Mucosa of descending colon (tissue), 3 donors: ENCODE measurements at regions not wholly inside any gene's neighbourhood (a gene's known extent, or its start where the extent isn't known, plus 50 kb on each side); places are given as distances from the start of the nearest gene placed in this dataset.

Experiments used
- ATAC-seq: fragments of 200-7000 bp; cut with Tn5 transposase; one replicate; pipeline ENCODE4 v1.9.1; 2020; ENCODE audit warnings: mild to moderate bottlenecking, moderate library complexity
- DNase-seq, 3 donors: peaks; one replicate each; pipeline ENCODE4 v3.0.0-alpha.2; 2020
- H3K36me3 ChIP-seq: fragments of 200-600 bp; one replicate; pipeline ENCODE4 v1.8.0; 2021; ENCODE audit warnings: low read depth, mild to moderate bottlenecking
- H3K4me1 ChIP-seq: fragments of 200-600 bp; one replicate; pipeline ENCODE4 v1.8.0; 2021; ENCODE audit warnings: low read depth, mild to moderate bottlenecking
- H3K4me3 ChIP-seq: fragments of 200-600 bp; one replicate; pipeline ENCODE4 v1.8.0; 2021; ENCODE audit warnings: mild to moderate bottlenecking
- H3K9me3 ChIP-seq: fragments of 200-600 bp; one replicate; pipeline ENCODE4 v1.8.0; 2021; ENCODE audit warnings: mild to moderate bottlenecking
- CTCF ChIP-seq: fragments of 200-600 bp; IDR thresholded peaks from one replicate; pipeline ENCODE4 v1.8.0; 2022; ENCODE audit warnings: antibody characterized with exemption, mild to moderate bottlenecking
- intact Hi-C, 2 donors: fragments of 100-400 bp; cut with DNase I in 1 of 2; cut with micrococcal nuclease in 1 of 2; formaldehyde crosslinking; loops; one replicate each; pipeline versions ENCODE4 v1.11.0 to v1.11.1; 2022; cut with DNase I, micrococcal nuclease
- donor health status: DM: no; HTN: no; CAD: no; lungs with moderate emphysema.
- donor health status: DM: no; HTN: no; CAD: no.
- donor health status: DM: no; HTN: yes; CAD: no.

DNA sequence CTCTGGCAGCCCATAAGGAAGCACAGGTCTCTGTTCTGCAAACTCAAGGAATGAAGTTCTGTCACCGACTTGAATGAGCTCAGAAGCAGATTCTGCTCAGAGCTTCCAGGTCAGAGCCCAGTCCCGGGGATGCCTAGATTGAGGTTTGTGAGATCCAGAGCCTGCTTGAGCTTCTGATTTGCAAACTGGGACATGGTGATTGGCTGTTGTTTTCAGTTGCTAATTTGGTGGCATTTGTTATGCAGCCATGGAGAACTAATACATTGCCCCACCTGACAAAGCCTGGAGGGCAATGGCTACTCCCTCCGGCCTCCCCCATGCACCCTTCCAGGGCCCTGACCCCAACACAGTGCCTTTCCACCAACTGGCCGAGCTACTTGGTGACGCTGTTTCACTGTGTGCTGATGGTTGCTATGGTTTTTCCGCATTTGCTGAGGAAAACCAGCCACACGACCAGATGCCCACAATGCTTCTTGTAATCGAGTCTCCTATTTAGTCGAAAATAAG is 379.5 kb upstream of the ATP10A start:
- Histone ChIP-seq H3K4me3 (no peak overlapping the region), H3K4me1 (no peaks in the 10 kb centered on the region), H3K36me3 (no peaks in the 10 kb centered on the region), H3K9me3 (peaks cover 49% of the 10 kb centered on the region)
- no peak for DNase-seq
- no peak for TF ChIP-seq CTCF
- intact Hi-C loops: no loop called here
- no peak for ATAC-seq

DNA sequence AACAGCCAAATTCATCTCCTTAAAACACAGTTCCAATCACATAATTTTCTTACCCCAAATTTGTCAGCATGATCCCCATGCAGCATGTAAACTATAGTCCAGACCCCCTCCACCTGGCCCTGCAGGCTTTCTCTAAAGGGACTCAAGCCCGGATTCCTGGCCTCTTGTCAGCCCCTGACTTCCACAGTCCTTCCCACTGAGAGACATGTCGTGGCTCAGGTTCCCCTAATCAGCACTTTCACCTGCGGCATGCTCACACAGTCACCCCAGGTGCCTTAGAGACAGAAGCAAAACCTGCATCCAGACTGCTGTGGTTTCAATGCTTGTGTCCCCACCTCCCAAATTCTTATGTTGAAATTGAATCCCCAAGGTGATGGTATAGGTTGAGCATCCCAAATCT is 372.7 kb upstream of the ATP10A start:
- H3K9me3 ChIP-seq: peaks cover 27% of the 10 kb centered on the region
- DNase-seq (no peak), ATAC-seq (no peak)
- H3K36me3 ChIP-seq: no peaks in the 10 kb centered on the region
- intact Hi-C loops: no loop called here
- H3K4me3 ChIP-seq: no peak overlapping the region
- H3K4me1 ChIP-seq: no peaks in the 10 kb centered on the region
- TF ChIP-seq CTCF: no peak

DNA sequence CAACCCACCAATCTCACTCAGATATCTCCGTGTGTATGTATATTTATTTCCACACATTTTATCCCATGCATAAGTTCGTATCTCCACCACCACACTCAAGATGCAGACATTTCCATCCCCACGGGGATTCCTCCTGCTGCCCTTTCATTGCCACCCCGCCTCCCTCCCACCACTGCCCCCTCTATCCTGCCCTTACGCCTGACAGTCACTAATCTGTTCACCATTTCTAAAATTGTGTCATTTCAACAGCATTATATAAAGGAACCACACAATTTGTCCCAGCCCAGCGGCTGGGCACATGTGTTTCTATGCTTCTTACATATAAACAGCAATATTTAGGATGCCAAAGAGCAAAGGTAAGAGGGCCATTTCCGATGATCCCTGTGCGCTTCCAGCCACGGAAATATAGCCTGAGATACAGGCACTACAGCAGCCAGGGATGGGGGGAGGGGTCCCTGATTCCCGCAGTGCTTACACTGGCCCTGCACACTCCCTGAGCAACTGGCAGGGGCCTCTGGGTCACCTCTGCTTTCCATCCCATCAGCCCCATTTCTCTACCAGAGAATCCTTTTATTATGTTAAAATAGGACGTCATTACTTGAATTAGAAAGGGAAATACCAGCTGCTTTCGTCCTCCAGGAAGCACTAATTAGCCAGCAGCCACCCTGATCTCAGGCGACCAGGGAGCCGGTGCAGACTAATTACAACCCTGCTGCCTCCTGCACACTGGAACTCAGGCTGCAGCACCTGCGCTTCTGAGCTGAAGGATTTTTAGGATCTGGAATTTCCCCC is 372.0 kb upstream of the ATP10A start:
- intact Hi-C loops: no loop called here
- TF ChIP-seq CTCF: no peak
- Histone ChIP-seq H3K36me3 (no peaks in the 10 kb centered on the region), H3K4me1 (no peaks in the 10 kb centered on the region), H3K9me3 (peaks cover 21% of the 10 kb centered on the region), H3K4me3 (no peak overlapping the region)
- ATAC-seq (no peak), DNase-seq (no peak)

GRCh38 chr15:26232691-26233090 is 369.6 kb upstream of the ATP10A start:
- Histone ChIP-seq H3K36me3 (no peaks in the 10 kb centered on the region), H3K9me3 (peaks cover 34% of the 10 kb centered on the region), H3K4me1 (no peaks in the 10 kb centered on the region), H3K4me3 (no peak overlapping the region)
- intact Hi-C loops: no loop called here
- ATAC-seq: no peak
- TF ChIP-seq CTCF: no peak
- DNase-seq: no peak

- Histone ChIP-seq H3K9me3 (peaks cover 37% of the 10 kb centered on the region), H3K4me3 (no peak overlapping the region), H3K4me1 (no peaks in the 10 kb centered on the region), H3K36me3 (no peaks in the 10 kb centered on the region)
- DNase-seq (no peak), ATAC-seq (no peak)
- intact Hi-C loops: no loop called here
- TF ChIP-seq CTCF: no peak
Observed at GRCh38 chr15:26231096-26231495, 368.0 kb upstream of the ATP10A start.
